A673 (cell line): ENCODE measurements at regions not wholly inside any gene's neighbourhood (a gene's known extent, or its start where the extent isn't known, plus 50 kb on each side); places are given as distances from the start of the nearest gene placed in this dataset.

Experiments
- BruUV-seq: library from RNA; stranded (reverse); fragments of 400-500 nt; replicated peaks from 2 replicates; lab custom pipeline; 2021; lab: Mats Ljungman, UMichigan
- CTCF ChIA-PET: fragments of 300-600 bp; sonication (Branson Sonifier 250); formaldehyde crosslinking; loops from one replicate; lab custom pipeline; 2022; ENCODE audit warnings: antibody characterized with exemption; lab: Charles Lee
- POLR2A ChIA-PET: fragments of 300-600 bp; sonication (Branson Sonifier 250); formaldehyde crosslinking; loops from one replicate; lab custom pipeline; 2022; ENCODE audit warnings: antibody characterized with exemption; ENCODE audit not compliant: low non-redundant PET; lab: Charles Lee
- DNase-seq: peaks from one replicate; pipeline ENCODE4 v3.0.0-alpha.2; 2015; ENCODE audit warnings: low spot score
- H3K27ac ChIP-seq: fragments of 200-600 bp; sonication (generic); 2 replicates; pipeline ENCODE4 v1.5.1; 2016; ENCODE audit warnings: mixed run types, low read depth, mild to moderate bottlenecking, mixed read lengths, antibody characterized with exemption, low read length; ENCODE audit not compliant: poor library complexity, severe bottlenecking
- H3K27me3 ChIP-seq: fragments of 200-600 bp; sonication (generic); replicated peaks from 2 replicates; pipeline ENCODE4 v1.6.1; 2017; ENCODE audit warnings: mixed run types, low read depth, mild to moderate bottlenecking, mixed read lengths, antibody characterized with exemption, low read length; ENCODE audit not compliant: insufficient read depth, poor library complexity
- H3K36me3 ChIP-seq: fragments of 200-600 bp; sonication (generic); 2 replicates; pipeline ENCODE4 v1.6.1; 2016; ENCODE audit warnings: mixed run types, mild to moderate bottlenecking, mixed read lengths, antibody characterized with exemption, low read length; ENCODE audit not compliant: insufficient read depth, poor library complexity, severe bottlenecking
- H3K4me1 ChIP-seq: fragments of 200-600 bp; sonication (generic); 2 replicates; pipeline ENCODE4 v1.6.1; 2017; ENCODE audit warnings: mixed run types, mild to moderate bottlenecking, mixed read lengths, antibody characterized with exemption, low read length; ENCODE audit not compliant: insufficient read depth, poor library complexity, severe bottlenecking
- H3K4me3 ChIP-seq: fragments of 200-600 bp; sonication (generic); 2 replicates; pipeline ENCODE4 v1.5.1; 2016; ENCODE audit warnings: low read depth, mixed run types, mild to moderate bottlenecking, mixed read lengths, low read length; ENCODE audit not compliant: poor library complexity, severe bottlenecking
- H3K9me3 ChIP-seq: fragments of 200-600 bp; sonication (generic); 2 replicates; pipeline ENCODE4 v1.6.1; 2016; ENCODE audit warnings: mixed run types, low read depth, mild to moderate bottlenecking, mixed read lengths, antibody characterized with exemption, low read length; ENCODE audit not compliant: poor library complexity, severe bottlenecking
- EZH2 ChIP-seq: fragments of 200-600 bp; sonication (generic); IDR thresholded peaks from 2 replicates; pipeline ENCODE4 v1.6.1; 2017; ENCODE audit warnings: borderline replicate concordance, low read depth, mild to moderate bottlenecking, mixed read lengths, antibody characterized with exemption, low read length; ENCODE audit not compliant: poor library complexity, severe bottlenecking
- intact Hi-C: fragments of 100-400 bp; cut with micrococcal nuclease; formaldehyde crosslinking; loops from one replicate; pipeline ENCODE4 v1.10.0; 2022; ENCODE audit not compliant: unreplicated experiment
- TF ChIP-seq, protein P1 (sequence below): fragments of 300-800, 200-600 bp; sonication (generic); conservative IDR thresholded peaks from 2 replicates; pipeline ENCODE4 v1.5.1; 2017; ENCODE audit warnings: low read depth, mild to moderate bottlenecking, antibody characterized with exemption, low read length, moderate library complexity, mixed read lengths

DNA sequence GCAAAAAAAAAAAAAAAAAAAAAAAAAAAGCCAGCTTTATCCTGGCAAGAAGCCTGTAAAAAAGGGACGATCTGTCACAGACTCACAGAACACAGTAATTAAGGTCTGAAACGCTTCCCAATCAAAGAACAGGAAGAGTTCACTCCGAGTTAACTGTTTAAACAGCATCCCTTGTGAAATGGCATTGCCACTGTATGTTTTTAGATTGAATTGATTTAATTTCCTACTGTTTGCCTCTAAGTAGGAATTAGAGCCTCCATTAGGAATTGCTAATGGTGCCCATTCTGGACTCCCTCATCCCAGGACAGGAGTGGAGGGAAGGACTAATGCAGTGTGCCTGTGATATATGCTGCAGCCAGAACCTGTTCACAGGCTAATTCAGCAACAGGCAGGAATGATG lies 370.8 kb downstream of the RWDD3 start:
- Histone ChIP-seq H3K4me1 (no peaks in the 10 kb centered on the region), H3K4me3 (no peak overlapping the region), H3K27ac (no peak overlapping the region), H3K36me3 (no peaks in the 10 kb centered on the region), H3K9me3 (no peaks in the 10 kb centered on the region), H3K27me3 (peaks cover 44% of the 10 kb centered on the region)
- DNase-seq, result no peak
- ChIA-PET CTCF (no interaction called here), POLR2A (no interaction called here)
- no TSS peak for BruUV-seq
- intact Hi-C loops, result no loop called here
- no peak for TF ChIP-seq EZH2
- TF ChIP-seq, protein P1, sequence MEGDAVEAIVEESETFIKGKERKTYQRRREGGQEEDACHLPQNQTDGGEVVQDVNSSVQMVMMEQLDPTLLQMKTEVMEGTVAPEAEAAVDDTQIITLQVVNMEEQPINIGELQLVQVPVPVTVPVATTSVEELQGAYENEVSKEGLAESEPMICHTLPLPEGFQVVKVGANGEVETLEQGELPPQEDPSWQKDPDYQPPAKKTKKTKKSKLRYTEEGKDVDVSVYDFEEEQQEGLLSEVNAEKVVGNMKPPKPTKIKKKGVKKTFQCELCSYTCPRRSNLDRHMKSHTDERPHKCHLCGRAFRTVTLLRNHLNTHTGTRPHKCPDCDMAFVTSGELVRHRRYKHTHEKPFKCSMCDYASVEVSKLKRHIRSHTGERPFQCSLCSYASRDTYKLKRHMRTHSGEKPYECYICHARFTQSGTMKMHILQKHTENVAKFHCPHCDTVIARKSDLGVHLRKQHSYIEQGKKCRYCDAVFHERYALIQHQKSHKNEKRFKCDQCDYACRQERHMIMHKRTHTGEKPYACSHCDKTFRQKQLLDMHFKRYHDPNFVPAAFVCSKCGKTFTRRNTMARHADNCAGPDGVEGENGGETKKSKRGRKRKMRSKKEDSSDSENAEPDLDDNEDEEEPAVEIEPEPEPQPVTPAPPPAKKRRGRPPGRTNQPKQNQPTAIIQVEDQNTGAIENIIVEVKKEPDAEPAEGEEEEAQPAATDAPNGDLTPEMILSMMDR, result no peak

DNA sequence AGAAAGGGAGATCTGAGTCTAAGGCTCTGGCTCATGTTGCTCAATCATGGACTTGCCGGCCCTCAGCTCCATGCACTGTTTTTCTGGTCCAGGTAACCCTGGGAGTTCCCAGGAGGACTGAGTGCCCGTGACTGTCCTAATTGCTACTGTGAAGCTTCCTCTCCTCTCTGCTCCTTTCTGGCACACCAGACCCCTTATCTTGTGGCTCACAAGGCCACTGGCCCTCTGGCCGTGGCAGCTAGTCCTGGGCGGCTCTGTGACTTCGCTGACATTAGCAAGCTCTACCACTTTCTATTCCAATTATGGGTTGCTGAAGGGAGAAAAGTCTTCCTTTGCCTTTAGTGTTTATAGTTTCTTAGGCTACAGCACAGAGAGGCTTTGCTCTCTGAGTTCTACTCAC lies 380.2 kb downstream of the RWDD3 start:
- POLR2A ChIA-PET, result no interaction called here
- CTCF ChIA-PET, result no interaction called here
- Histone ChIP-seq H3K4me3 (no peak overlapping the region), H3K27ac (no peak overlapping the region), H3K36me3 (no peaks in the 10 kb centered on the region), H3K27me3 (no peaks in the 10 kb centered on the region), H3K4me1 (no peaks in the 10 kb centered on the region), H3K9me3 (no peaks in the 10 kb centered on the region)
- no peak for DNase-seq
- BruUV-seq, result no TSS peak
- intact Hi-C loops, result no loop called here
- TF ChIP-seq, protein P1, result no peak
- no peak for TF ChIP-seq EZH2

DNA sequence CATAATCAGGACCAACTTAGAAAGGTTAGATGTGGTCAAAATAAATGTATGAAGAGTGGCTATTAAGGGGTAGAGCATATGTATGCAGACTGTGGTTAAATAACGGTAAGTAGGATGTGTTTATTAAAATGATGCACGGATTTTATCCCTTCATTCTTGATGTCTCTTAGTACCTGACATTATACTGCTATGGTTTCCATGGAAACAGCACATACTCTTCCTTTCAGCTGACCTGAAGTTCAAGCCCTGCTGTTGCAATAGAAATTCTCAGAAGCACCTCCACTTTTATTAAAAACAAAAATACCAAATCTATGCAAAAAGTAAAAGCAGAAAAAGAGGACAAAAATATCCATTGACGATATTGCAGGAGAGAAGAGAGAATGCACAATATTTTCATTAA lies 381.4 kb downstream of the RWDD3 start:
- DNase-seq, result no peak
- no peaks in the 10 kb centered on the region for H3K4me1 ChIP-seq
- H3K36me3 ChIP-seq, result no peaks in the 10 kb centered on the region
- no peaks in the 10 kb centered on the region for H3K27me3 ChIP-seq
- TF ChIP-seq EZH2, result no peak
- TF ChIP-seq, protein P1, result no peak
- ChIA-PET CTCF (no interaction called here), POLR2A (no interaction called here)
- no peak overlapping the region for H3K27ac ChIP-seq
- no TSS peak for BruUV-seq
- H3K4me3 ChIP-seq, result no peak overlapping the region
- no peaks in the 10 kb centered on the region for H3K9me3 ChIP-seq
- intact Hi-C loops, result no loop called here
